ENCODE measurements at regions not wholly inside any gene's neighbourhood (a gene's known extent, or its start where the extent isn't known, plus 50 kb on each side); places are given as distances from the start of the nearest gene placed in this dataset.

DNA sequence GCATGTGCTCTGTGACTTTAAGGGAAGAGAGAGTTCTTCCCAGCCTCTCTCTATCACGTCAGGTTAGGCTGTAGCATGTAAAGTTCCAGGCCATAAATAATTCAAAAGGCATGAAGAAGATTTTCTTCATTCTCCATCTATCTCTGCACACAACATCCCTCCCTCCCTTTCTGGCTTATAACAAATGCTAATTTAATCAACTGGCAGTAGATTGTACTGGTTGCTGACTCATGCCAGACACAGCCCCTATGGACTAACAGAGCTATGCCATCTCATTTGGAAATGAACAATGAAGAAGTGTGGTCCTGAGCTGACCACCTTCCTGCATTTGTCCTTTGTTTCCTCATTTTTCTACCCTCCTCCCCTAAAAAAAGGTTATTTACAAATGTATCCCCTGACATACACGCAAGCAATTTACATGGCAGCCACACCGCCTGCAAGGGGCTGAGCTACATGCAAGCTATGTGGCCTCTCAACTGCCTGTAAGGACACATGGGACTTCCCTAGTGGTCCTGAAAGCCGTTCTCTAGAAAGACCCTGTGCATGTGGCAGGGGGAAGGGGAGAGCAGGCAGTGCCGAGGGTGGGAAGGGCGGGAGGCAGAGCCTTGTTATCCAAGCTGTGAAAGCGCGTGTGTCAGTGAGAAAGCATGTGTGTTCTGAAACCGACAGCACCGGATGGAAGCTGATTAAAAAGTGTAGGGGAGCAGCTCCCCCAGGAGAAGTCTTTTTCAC lies 90.9 kb upstream of the KLF7 start:
- DNase-seq (ENCODE audit: low read depth in 2 of 3, low spot score in 1 of 3) = no peak

GRCh38 chr2:207257251-207258250 lies 91.8 kb upstream of the KLF7 start:
- no peak for DNase-seq (ENCODE audit: low read depth in 2 of 3, low spot score in 1 of 3)

- no peak for DNase-seq (ENCODE audit: low read depth in 2 of 3, low spot score in 1 of 3)
Measured at GRCh38 chr2:207258263-207258991, 92.7 kb upstream of the KLF7 start.

DNA sequence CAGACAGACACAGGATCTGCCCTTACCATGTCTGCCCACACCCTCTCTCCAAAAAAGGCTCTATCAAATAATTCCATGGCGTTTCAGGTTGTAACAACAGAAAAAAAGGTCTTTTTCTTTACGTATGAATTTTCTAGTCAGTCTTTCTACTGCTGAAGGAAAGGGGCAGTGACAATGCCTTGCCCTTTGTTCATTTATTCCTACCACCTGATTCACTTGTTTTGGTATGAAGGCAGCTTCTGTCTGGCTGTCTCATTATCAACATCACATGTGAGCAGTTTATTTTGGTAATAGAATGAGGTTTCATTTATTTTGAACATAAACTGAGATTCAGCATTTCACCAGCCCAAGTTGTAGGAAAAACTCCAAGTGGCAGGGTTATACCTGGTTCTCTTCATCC lies 94.3 kb upstream of the KLF7 start:
- DNase-seq (ENCODE audit: low read depth in 2 of 3, low spot score in 1 of 3) = no peak

DNA sequence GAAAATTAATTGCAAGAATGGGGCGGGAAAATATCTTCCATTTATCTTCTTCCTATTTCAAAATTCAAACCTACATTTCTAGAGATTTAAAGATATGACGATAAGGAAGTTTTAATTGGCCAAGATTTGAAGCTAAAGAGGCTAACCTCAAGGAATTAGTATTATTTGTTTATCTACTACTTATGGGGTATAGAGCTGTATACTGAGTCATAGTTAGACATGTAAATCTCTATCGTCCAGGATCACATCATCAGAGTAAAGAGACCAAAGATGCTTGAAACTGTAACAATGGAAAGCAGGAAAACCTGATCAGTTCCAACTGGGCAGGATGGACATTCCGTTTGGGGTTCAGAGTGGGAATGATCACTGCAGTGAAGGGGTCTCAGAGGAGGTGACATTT lies 95.2 kb upstream of the KLF7 start:
- no peak for DNase-seq (ENCODE audit: low read depth in 2 of 3, low spot score in 1 of 3)

GRCh38 chr2:207264310-207264709 lies 98.6 kb upstream of the KLF7 start:
- DNase-seq (ENCODE audit: low read depth in 2 of 3, low spot score in 1 of 3) = no peak

DNA sequence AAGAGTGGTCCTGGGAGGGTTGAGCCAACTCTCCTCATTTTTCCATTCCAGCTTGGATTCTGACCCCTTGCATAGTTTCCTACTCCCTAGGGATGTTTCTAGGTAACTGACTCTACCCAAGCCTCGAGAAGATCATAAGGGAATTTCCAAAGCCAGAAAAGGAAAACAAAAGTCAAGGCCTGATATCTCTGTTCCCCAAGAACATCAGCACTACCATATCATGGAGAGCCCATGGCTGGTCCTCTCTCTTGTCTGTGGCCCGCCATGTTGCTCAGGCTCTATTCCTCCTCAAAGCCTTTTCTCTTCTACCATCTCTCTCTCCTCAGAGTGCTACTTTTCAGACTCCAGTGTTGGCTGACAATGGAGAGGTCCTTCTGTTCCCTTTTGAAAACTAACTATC lies 99.6 kb upstream of the KLF7 start:
- no peak for DNase-seq (ENCODE audit: low read depth in 2 of 3, low spot score in 1 of 3)

DNA sequence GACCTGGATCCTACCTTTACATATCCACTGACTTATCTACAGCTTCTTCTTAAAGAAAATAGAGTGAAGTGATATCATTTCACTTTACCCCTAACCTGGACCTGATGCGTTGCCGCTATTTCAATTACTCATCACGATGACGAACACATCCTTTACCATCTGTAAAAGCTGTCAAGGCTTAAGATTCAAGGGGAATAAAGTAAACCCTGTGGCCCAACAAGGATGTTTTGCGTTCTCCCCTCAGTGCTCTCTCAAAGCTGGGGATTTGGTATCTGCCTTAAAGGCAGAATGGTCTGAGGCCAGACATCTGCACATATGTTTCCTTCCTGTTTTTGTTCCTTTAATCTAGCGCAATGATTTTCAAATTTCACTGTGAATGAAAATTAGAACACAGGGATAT lies 100.1 kb upstream of the KLF7 start:
- DNase-seq (ENCODE audit: low read depth in 2 of 3, low spot score in 1 of 3) = no peak

- DNase-seq (ENCODE audit: low read depth in 2 of 3, low spot score in 1 of 3) = no peak
Measured at GRCh38 chr2:207266648-207267047, 100.9 kb upstream of the KLF7 start.

DNA sequence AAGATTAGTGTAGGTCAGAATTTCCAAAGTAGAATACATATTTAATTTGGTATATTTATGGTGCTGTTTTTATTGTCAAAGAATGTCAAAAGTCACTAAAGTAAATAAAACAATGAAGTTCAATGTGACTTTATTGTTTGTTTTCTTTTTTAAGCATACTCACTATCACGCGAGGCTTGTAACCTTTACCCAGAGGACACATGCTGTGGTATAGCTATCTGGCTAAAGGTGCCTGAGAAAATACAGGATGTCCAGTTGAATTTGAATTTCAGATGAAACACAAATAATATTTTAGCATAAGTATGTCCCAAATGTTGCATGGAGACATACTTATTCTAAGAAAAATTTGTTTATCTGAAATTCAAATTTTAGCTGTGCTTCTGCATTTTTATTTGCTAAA lies 103.3 kb upstream of the KLF7 start:
- no peak for DNase-seq (ENCODE audit: low read depth in 2 of 3, low spot score in 1 of 3)

GRCh38 chr2:207274530-207275189 lies 108.9 kb upstream of the KLF7 start:
- DNase-seq (ENCODE audit: low read depth in 2 of 3, low spot score in 1 of 3) = no peak

GRCh38 chr2:207275779-207276178 lies 110.0 kb upstream of the KLF7 start:
- no peak for DNase-seq (ENCODE audit: low read depth in 2 of 3, low spot score in 1 of 3)

DNA sequence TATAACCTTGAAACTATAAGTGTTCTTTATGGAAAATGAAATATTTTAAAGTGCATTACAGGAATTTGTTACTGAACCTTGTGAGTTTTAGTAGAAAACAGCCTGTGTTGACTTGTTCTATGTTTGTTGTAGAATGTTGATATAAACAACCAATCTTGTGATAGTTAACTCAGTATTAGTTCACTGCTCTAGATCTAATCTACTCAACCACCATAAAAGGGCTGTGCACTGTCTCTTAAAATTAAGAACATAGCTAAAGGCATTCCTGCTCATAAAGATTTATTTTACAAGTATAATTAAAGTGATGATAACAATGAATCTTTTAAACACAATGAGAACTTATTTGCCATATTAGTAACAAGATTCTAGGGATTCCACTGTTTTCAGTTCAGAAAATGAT lies 110.5 kb upstream of the KLF7 start:
- DNase-seq (ENCODE audit: low read depth in 2 of 3, low spot score in 1 of 3) = no peak

GRCh38 chr2:207276858-207277257 lies 111.1 kb upstream of the KLF7 start:
- no peak for DNase-seq (ENCODE audit: low read depth in 2 of 3, low spot score in 1 of 3)

- peak in 1 of 3 donors; percentile 25 for DNase-seq (ENCODE audit: low read depth in 2 of 3, low spot score in 1 of 3)
Measured at GRCh38 chr2:207279520-207279919, 113.8 kb upstream of the KLF7 start.

GRCh38 chr2:207281436-207281835 lies 115.7 kb upstream of the KLF7 start:
- no peak for DNase-seq (ENCODE audit: low read depth in 2 of 3, low spot score in 1 of 3)

DNA sequence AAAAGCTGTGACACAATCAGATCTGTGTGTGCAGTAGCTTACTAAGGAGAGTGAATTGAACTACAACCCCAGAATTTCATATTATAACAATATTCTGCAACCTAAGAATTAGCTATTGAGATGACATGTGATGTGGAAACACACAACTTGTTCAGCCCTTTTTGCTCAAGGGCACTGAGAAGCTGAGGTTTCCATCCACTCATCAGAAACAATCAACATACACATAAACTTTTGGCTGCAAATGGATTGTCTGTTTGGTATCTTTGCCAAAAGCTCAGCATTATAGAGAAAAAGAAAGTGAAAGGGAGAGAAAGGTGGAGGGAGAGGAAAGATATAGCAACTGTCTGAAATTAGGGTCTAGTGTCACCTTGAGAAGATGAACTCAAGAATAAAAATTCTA lies 117.2 kb upstream of the KLF7 start:
- no peak for DNase-seq (ENCODE audit: low read depth in 2 of 3, low spot score in 1 of 3)

DNA sequence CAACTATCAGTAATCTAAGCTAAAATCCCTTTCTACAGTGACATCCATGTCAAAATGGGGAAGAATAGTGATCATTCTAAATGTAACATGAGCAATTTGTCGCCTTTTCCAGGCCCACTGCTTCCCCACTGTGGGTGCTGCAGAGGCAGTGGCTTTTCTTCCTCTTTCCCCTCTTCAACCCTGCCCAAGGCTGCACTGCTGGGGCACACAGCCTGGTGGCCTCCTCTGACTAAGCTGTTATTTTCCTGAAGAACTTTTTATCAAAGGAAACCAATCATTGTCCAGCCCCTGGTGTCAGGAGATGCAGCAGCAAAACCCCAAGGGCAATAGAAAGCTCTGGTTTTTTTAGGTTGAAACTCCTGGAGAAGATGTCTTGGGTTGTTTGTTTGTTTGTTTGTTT lies 117.6 kb upstream of the KLF7 start:
- no peak for DNase-seq (ENCODE audit: low read depth in 2 of 3, low spot score in 1 of 3)

DNA sequence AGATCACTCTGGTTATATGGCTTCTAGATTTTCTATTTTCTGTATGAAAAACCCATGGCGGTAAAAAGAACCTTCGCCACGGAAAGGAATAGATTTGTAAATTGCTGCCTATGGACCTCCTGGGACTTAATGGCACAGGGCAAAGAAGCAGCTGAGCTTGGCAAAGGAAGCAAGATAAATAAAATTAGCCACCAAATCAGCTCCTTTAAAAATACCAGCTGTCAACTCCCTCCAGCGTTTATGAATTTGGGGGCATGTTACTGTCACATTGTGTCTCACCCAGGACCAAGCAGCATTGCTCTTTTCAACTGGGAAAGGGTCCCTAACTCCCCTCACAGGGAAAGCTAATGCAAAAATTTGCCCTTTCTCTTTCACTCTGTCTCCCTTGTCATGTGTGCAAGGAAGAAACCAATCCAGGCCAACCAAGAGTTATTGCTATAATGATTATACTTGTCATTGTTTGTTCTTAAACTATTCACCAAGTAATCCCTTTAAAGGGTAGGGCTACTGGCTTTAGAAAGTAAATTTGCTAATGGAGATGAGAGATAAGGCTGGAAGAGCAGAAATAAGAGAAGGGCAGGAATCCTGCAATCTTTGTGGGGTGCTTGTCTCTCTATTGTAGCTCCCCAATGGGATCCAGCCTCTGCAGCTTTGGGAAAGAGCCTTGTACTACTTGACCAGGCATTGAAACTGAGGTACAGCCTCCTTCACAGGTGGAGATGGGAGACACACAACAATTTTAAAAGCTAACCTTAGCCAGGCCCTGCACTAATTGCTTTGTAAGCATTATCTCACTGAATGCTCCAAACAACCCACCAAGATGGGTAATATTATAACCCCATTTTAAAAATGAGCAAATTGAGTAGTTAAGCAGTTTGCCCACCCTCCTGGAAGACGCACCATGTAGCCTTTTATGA lies 119.1 kb upstream of the KLF7 start:
- no peak for DNase-seq (ENCODE audit: low read depth in 2 of 3, low spot score in 1 of 3)

DNA sequence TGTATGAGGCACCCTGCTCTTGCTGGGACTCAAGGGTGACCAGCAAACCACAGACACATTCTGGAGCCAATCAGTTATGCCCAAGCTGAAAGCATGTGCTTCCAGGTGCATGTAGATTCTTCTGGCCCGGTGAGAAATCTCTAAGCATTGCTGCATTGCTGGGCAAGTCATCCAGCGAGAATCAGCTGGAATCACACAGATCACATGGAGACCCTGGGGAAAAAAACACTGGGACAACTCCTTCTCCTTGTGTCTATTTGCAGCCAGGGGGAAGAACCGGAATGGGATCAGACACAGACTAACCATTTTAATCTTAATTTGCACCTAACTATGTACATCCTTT lies 119.7 kb upstream of the KLF7 start:
- no peak for DNase-seq (ENCODE audit: low read depth in 2 of 3, low spot score in 1 of 3)

All from stimulated activated CD4-positive, alpha-beta T cell treated with anti-CD3 and anti-CD28 coated beads, Interleukin-12 subunit alpha, Interleukin-12 subunit beta, amount 100 ng/mL, for 48 hours (primary cell).